Keratinocyte (primary cell): ENCODE measurements at regions not wholly inside any gene's neighbourhood (a gene's known extent, or its start where the extent isn't known, plus 50 kb on each side); places are given as distances from the start of the nearest gene placed in this dataset.

Experiments used
- DNase-seq: peaks from one replicate; pipeline ENCODE4 v3.0.0-alpha.2; 2011; ENCODE audit warnings: low read depth, missing footprints, low spot score
- FAIRE-seq: peaks from 2 replicates; lab custom pipeline; 2011; peaks lifted over from hg19 to GRCh38; lab: Jason Lieb, UNC
- H2AFZ ChIP-seq: 2 replicates; pipeline ENCODE4 v1.6.0; 2012; ENCODE audit warnings: low read length, control low read depth, inconsistent platforms; ENCODE audit not compliant: control insufficient read depth
- H3K27ac ChIP-seq: 2 replicates; pipeline ENCODE4 v1.5.1; 2011; ENCODE audit warnings: low read length; ENCODE audit not compliant: control insufficient read depth, insufficient read depth
- H3K27me3 ChIP-seq: 3 replicates; pipeline ENCODE4 v1.6.0; 2011; ENCODE audit warnings: low read length; ENCODE audit not compliant: control insufficient read depth, insufficient read depth; ENCODE audit errors: extremely low read depth
- H3K36me3 ChIP-seq, 2 experiments: 2 replicates in 1 of 2; 3 replicates in 1 of 2; pipeline ENCODE4 v1.5.1; 2011; ENCODE audit warnings: low read length in 2 of 2, mild to moderate bottlenecking in 1 of 2; ENCODE audit not compliant: control insufficient read depth in 2 of 2, insufficient read depth in 2 of 2; ENCODE audit errors: extremely low read depth in 1 of 2
- H3K4me1 ChIP-seq: 3 replicates; pipeline ENCODE4 v1.5.1; 2011; ENCODE audit warnings: low read length; ENCODE audit not compliant: control insufficient read depth, insufficient read depth; ENCODE audit errors: extremely low read depth
- H3K4me2 ChIP-seq: 3 replicates; pipeline ENCODE4 v1.6.0; 2011; ENCODE audit warnings: low read depth, low read length; ENCODE audit not compliant: control insufficient read depth, insufficient read depth; ENCODE audit errors: extremely low read depth
- H3K4me3 ChIP-seq, 3 experiments: fragments of 200-600 bp in 1 of 3; sonication (generic) in 1 of 3; 2 replicates in 2 of 3; 3 replicates in 1 of 3; pipeline ENCODE4 v1.5.1; 2011 to 2016; ENCODE audit warnings: low read length in 3 of 3, mild to moderate bottlenecking in 3 of 3, control low read depth in 2 of 3, inconsistent platforms in 1 of 3, low read depth in 1 of 3, mixed read lengths in 1 of 3, mixed run types in 1 of 3, moderate library complexity in 1 of 3; ENCODE audit not compliant: control insufficient read depth in 2 of 3, insufficient read depth in 2 of 3; ENCODE audit errors: extremely low read depth in 1 of 3
- H3K79me2 ChIP-seq: 2 replicates; pipeline ENCODE4 v1.6.0; 2012; ENCODE audit warnings: low read length; ENCODE audit not compliant: control insufficient read depth, insufficient read depth
- H3K9ac ChIP-seq: 3 replicates; pipeline ENCODE4 v1.6.0; 2011; ENCODE audit warnings: low read length; ENCODE audit not compliant: control insufficient read depth, insufficient read depth; ENCODE audit errors: extremely low read depth
- H3K9me1 ChIP-seq: 3 replicates; pipeline ENCODE4 v1.6.0; 2011; ENCODE audit warnings: low read length; ENCODE audit not compliant: control insufficient read depth, insufficient read depth; ENCODE audit errors: extremely low read depth
- H3K9me3 ChIP-seq: 2 replicates; pipeline ENCODE4 v1.5.1; 2012; ENCODE audit warnings: low read depth, low read length; ENCODE audit not compliant: control insufficient read depth
- H4K20me1 ChIP-seq: 3 replicates; pipeline ENCODE4 v1.6.0; 2011; ENCODE audit warnings: low read length; ENCODE audit not compliant: control insufficient read depth, insufficient read depth; ENCODE audit errors: extremely low read depth
- EZH2 ChIP-seq: IDR thresholded peaks from one replicate; pipeline ENCODE4 v1.6.1; 2012; ENCODE audit warnings: inconsistent platforms, mild to moderate bottlenecking, low read length, moderate library complexity
- dilution Hi-C: fragments of 300-500 bp; cut with MboI; formaldehyde crosslinking; loops from one replicate; pipeline ENCODE4 v1.7.0; 2020; ENCODE audit warnings: low sequenced_read_pairs; ENCODE audit not compliant: extremely low pct_ligation_motif_present
- TF ChIP-seq, protein P1 (sequence below), 3 experiments: IDR thresholded peaks in 1 of 3; conservative IDR thresholded peaks in 1 of 3; optimal IDR thresholded peaks in 1 of 3; 2 replicates in 2 of 3; 3 replicates in 1 of 3; pipeline versions ENCODE3 to v1.5.1; 2011; ENCODE audit warnings: low read length in 3 of 3, mild to moderate bottlenecking in 3 of 3, moderate library complexity in 2 of 3, control low read depth in 1 of 3, inconsistent platforms in 1 of 3; ENCODE audit not compliant: insufficient read depth in 2 of 3; ENCODE audit errors: extremely low read depth in 1 of 3

DNA sequence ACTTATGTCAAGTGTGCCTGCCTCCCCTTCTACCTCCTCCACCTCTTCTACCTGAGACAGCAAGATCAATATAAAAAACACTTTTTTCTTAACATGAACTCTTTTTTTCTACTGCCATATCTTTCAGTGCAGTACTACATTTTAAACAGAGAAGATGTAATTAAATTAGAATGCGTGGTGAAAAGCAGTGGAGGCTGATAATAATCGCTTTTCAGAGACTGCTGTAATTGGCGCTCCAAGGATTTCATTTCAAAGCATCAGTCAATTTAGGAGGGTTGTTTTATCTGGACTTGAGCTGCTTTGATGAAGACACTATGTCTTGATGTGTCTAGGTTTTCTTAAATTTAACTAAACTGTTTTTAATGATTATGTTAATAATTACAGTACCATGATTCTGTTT, 85.3 kb upstream of the CRBN start:
- Histone ChIP-seq H3K9ac (no peak overlapping the region), H3K9me1 (no peaks in the 10 kb centered on the region), H3K4me1 (no peaks in the 10 kb centered on the region), H3K9me3 (no peaks in the 10 kb centered on the region), H2AFZ (no peak overlapping the region), H3K4me2 (no peak overlapping the region), H3K79me2 (no peaks in the 10 kb centered on the region), H3K27me3 (no peaks in the 10 kb centered on the region), H3K36me3 (no peaks in the 10 kb centered on the region), H3K27ac (no peak overlapping the region), H3K4me3 (no peak overlapping the region), H4K20me1 (no peaks in the 10 kb centered on the region)
- no peak for DNase-seq
- no peak for FAIRE-seq
- dilution Hi-C loops: no loop called here
- TF ChIP-seq, protein P1, sequence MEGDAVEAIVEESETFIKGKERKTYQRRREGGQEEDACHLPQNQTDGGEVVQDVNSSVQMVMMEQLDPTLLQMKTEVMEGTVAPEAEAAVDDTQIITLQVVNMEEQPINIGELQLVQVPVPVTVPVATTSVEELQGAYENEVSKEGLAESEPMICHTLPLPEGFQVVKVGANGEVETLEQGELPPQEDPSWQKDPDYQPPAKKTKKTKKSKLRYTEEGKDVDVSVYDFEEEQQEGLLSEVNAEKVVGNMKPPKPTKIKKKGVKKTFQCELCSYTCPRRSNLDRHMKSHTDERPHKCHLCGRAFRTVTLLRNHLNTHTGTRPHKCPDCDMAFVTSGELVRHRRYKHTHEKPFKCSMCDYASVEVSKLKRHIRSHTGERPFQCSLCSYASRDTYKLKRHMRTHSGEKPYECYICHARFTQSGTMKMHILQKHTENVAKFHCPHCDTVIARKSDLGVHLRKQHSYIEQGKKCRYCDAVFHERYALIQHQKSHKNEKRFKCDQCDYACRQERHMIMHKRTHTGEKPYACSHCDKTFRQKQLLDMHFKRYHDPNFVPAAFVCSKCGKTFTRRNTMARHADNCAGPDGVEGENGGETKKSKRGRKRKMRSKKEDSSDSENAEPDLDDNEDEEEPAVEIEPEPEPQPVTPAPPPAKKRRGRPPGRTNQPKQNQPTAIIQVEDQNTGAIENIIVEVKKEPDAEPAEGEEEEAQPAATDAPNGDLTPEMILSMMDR (optimal IDR thresholded peaks at IDR 0.05 in 1 of 3, IDR thresholded peaks at IDR 0.05 in 1 of 3, conservative IDR thresholded peaks at IDR 0.05 in 1 of 3; ENCODE audit: extremely low read depth in 1 of 3, insufficient read depth in 2 of 3, low read length in 3 of 3): no peak
- TF ChIP-seq EZH2: no peak

DNA sequence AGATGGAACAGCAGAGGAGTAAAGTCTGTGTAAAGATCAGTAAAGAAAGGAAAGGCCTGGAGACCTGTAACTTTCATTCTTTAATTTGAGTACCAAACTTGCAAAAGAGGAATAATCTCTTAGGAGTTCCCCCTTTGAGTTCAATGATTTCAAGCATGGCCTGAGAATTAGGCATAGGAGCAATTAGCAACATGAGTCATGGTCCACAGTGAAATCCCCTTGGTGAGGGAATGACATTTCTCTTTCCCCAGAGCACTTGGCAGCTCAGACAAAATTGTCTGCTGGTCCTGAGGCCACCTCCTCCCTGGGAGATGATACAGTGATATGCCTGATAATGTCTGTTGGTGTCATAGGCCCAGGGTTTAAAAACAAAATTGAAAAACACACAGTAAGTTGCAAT, 81.4 kb upstream of the CRBN start:
- dilution Hi-C loops: no loop called here
- no peaks in the 10 kb centered on the region for H4K20me1 ChIP-seq
- H3K36me3 ChIP-seq: no peaks in the 10 kb centered on the region
- H3K9me3 ChIP-seq: no peaks in the 10 kb centered on the region
- no peaks in the 10 kb centered on the region for H3K27me3 ChIP-seq
- H3K4me2 ChIP-seq: no peak overlapping the region
- no peak for DNase-seq
- H3K79me2 ChIP-seq: no peaks in the 10 kb centered on the region
- no peak overlapping the region for H2AFZ ChIP-seq
- no peak for FAIRE-seq
- no peak overlapping the region for H3K9ac ChIP-seq
- H3K4me1 ChIP-seq: no peaks in the 10 kb centered on the region
- no peak overlapping the region for H3K27ac ChIP-seq
- H3K4me3 ChIP-seq: no peak overlapping the region
- TF ChIP-seq EZH2: no peak
- TF ChIP-seq, protein P1 (optimal IDR thresholded peaks at IDR 0.05 in 1 of 3, IDR thresholded peaks at IDR 0.05 in 1 of 3, conservative IDR thresholded peaks at IDR 0.05 in 1 of 3; ENCODE audit: extremely low read depth in 1 of 3, insufficient read depth in 2 of 3, low read length in 3 of 3): no peak
- H3K9me1 ChIP-seq: no peaks in the 10 kb centered on the region
